ENCODE measurements at regions not wholly inside any gene's neighbourhood (a gene's known extent, or its start where the extent isn't known, plus 50 kb on each side); places are given as distances from the start of the nearest gene placed in this dataset.

GRCh38 chr2:219998714-219999227, 371.3 kb downstream of the SLC4A3 start:
- ChIA-PET CTCF (interaction anchor here (0.8 to 2.7 kb wide), 8 partner anchors 8 to 265 kb away, joined by 3 to 12 read pairs (median 5); no protein-coding TSS in a partner anchor), POLR2A (no interaction called here)

GRCh38 chr2:220000080-220000479, 372.6 kb downstream of the SLC4A3 start:
- POLR2A ChIA-PET: no interaction called here
- CTCF ChIA-PET: interaction anchor here (1.7 to 2.3 kb wide), 2 partner anchors 11 to 22 kb away, joined by 4 to 6 read pairs; no protein-coding TSS in a partner anchor
- no peak overlapping the region for H3K4me3 ChIP-seq (ENCODE audit: low read depth, low read length)
- no peaks in the 10 kb centered on the region for H3K4me1 ChIP-seq (ENCODE audit: control insufficient read depth, insufficient read depth, low read length)
- TF ChIP-seq ZNF600 (tag by site-specific recombination; IDR thresholded peaks at IDR 0.05): no peak
- no peaks in the 10 kb centered on the region for H3K36me3 ChIP-seq (ENCODE audit: control insufficient read depth in 2 of 2, insufficient read depth in 1 of 2, low read length in 2 of 2)
- no peaks in the 10 kb centered on the region for H3K9me3 ChIP-seq (ENCODE audit: control insufficient read depth, insufficient read depth, low read depth, low read length)
- H3K27ac ChIP-seq (ENCODE audit: extremely low read depth, low read depth, low read length): no peak overlapping the region

More at GRCh38 chr2:219998714-219999227, 371.3 kb downstream of the SLC4A3 start:
- Histone ChIP-seq H3K4me3 (ENCODE audit: low read depth, low read length) (no peak overlapping the region), H3K27ac (ENCODE audit: extremely low read depth, low read depth, low read length) (no peak overlapping the region), H3K9me3 (ENCODE audit: control insufficient read depth, insufficient read depth, low read depth, low read length) (no peaks in the 10 kb centered on the region), H3K4me1 (ENCODE audit: control insufficient read depth, insufficient read depth, low read length) (no peaks in the 10 kb centered on the region), H3K36me3 (ENCODE audit: control insufficient read depth in 2 of 2, insufficient read depth in 1 of 2, low read length in 2 of 2) (no peaks in the 10 kb centered on the region)
- TF ChIP-seq ZNF211 (tag by site-specific recombination; IDR thresholded peaks at IDR 0.05; ENCODE audit: low read depth) (no peak), ZNF654 (tag by site-specific recombination; IDR thresholded peaks at IDR 0.05; ENCODE audit: low read depth) (peak; percentile 9; the same call in 1 of the 2 replicates)

GRCh38 chr2:220000586-220000985, 373.2 kb downstream of the SLC4A3 start:
- Histone ChIP-seq H3K36me3 (ENCODE audit: control insufficient read depth in 2 of 2, insufficient read depth in 1 of 2, low read length in 2 of 2) (no peaks in the 10 kb centered on the region), H3K27ac (ENCODE audit: extremely low read depth, low read depth, low read length) (no peak overlapping the region), H3K4me3 (ENCODE audit: low read depth, low read length) (no peak overlapping the region), H3K9me3 (ENCODE audit: control insufficient read depth, insufficient read depth, low read depth, low read length) (no peaks in the 10 kb centered on the region), H3K4me1 (ENCODE audit: control insufficient read depth, insufficient read depth, low read length) (no peaks in the 10 kb centered on the region)
- no peak for TF ChIP-seq ZNF121 (tag by site-specific recombination; IDR thresholded peaks at IDR 0.05)
- no peak for TF ChIP-seq ZNF184 (tag by site-specific recombination; IDR thresholded peaks at IDR 0.05)
- TF ChIP-seq ZNF133 (tag by site-specific recombination; IDR thresholded peaks at IDR 0.05): no peak
- no peak for TF ChIP-seq ZNF704 (tag by site-specific recombination; IDR thresholded peaks at IDR 0.05)
- POLR2A ChIA-PET: no interaction called here
- CTCF ChIA-PET: no interaction called here

GRCh38 chr2:220001751-220002150, 374.3 kb downstream of the SLC4A3 start:
- ChIA-PET POLR2A (no interaction called here), CTCF (interaction anchor here (0.6 to 1.0 kb wide), 2 partner anchors 10 to 50 kb away, joined by 3 read pairs; no protein-coding TSS in a partner anchor)
- H3K27ac ChIP-seq (ENCODE audit: extremely low read depth, low read depth, low read length): no peak overlapping the region
- no peak for TF ChIP-seq ZBTB6 (tag by site-specific recombination; IDR thresholded peaks at IDR 0.05)
- TF ChIP-seq ZNF433 (tag by site-specific recombination; IDR thresholded peaks at IDR 0.05; ENCODE audit: low read depth): no peak
- no peak for TF ChIP-seq ZNF747 (tag by site-specific recombination; IDR thresholded peaks at IDR 0.05)
- no peak for TF ChIP-seq ZNF837 (tag by site-specific recombination; IDR thresholded peaks at IDR 0.05)
- TF ChIP-seq ZNF221 (tag by site-specific recombination; IDR thresholded peaks at IDR 0.05; ENCODE audit: borderline replicate concordance): no peak
- TF ChIP-seq ZNF513 (tag by site-specific recombination; IDR thresholded peaks at IDR 0.05): no peak
- TF ChIP-seq ZNF335 (tag by site-specific recombination; conservative IDR thresholded peaks at IDR 0.05): no peak
- TF ChIP-seq ZNF530 (tag by site-specific recombination; IDR thresholded peaks at IDR 0.05; ENCODE audit: low read depth): no peak
- TF ChIP-seq ZNF211 (tag by site-specific recombination; IDR thresholded peaks at IDR 0.05; ENCODE audit: low read depth): no peak
- no peak for TF ChIP-seq ZNF792 (tag by site-specific recombination; IDR thresholded peaks at IDR 0.05)
- no peak for TF ChIP-seq KLF8 (tag by site-specific recombination; IDR thresholded peaks at IDR 0.05)
- TF ChIP-seq ZNF366 (tag by site-specific recombination; conservative IDR thresholded peaks at IDR 0.05): no peak
- no peak for TF ChIP-seq ZNF423 (tag by site-specific recombination; IDR thresholded peaks at IDR 0.05)
- TF ChIP-seq ZNF624 (tag by site-specific recombination; IDR thresholded peaks at IDR 0.05): no peak
- no peak for TF ChIP-seq ZNF626 (tag by site-specific recombination; IDR thresholded peaks at IDR 0.05)
- H3K4me3 ChIP-seq (ENCODE audit: low read depth, low read length): no peak overlapping the region
- H3K36me3 ChIP-seq (ENCODE audit: control insufficient read depth in 2 of 2, insufficient read depth in 1 of 2, low read length in 2 of 2): no peaks in the 10 kb centered on the region
- no peaks in the 10 kb centered on the region for H3K9me3 ChIP-seq (ENCODE audit: control insufficient read depth, insufficient read depth, low read depth, low read length)
- H3K4me1 ChIP-seq (ENCODE audit: control insufficient read depth, insufficient read depth, low read length): no peaks in the 10 kb centered on the region
